Liver (tissue), 3 donors: ENCODE measurements at regions not wholly inside any gene's neighbourhood (a gene's known extent, or its start where the extent isn't known, plus 50 kb on each side); places are given as distances from the start of the nearest gene placed in this dataset.

ENCODE experiments used
- ATF3 ChIP-seq: IDR thresholded peaks from 2 replicates; pipeline ENCODE4 v1.6.1; 2016; ENCODE audit warnings: antibody characterized with exemption
- CTCF ChIP-seq: fragments of 150-350 bp; IDR thresholded peaks from 2 replicates; pipeline ENCODE4 v1.5.1; 2017; ENCODE audit warnings: improper control_type of control experiment, low read depth, low read length; ENCODE audit not compliant: missing input control
- FOXA1 ChIP-seq: IDR thresholded peaks from 2 replicates; pipeline ENCODE4 v1.6.1; 2016; ENCODE audit warnings: antibody characterized with exemption
- JUND ChIP-seq, 2 donors: IDR thresholded peaks; 2 replicates each; pipeline ENCODE4 v1.6.1; 2016; ENCODE audit warnings: antibody characterized with exemption in 2 of 2
- NR2F2 ChIP-seq: IDR thresholded peaks from 2 replicates; pipeline ENCODE4 v1.6.1; 2016; ENCODE audit warnings: antibody characterized with exemption
- REST ChIP-seq: IDR thresholded peaks from 2 replicates; pipeline ENCODE4 v1.6.1; 2016; ENCODE audit warnings: antibody characterized with exemption, mild to moderate bottlenecking
- SP1 ChIP-seq: IDR thresholded peaks from 2 replicates; pipeline ENCODE4 v1.6.1; 2018; ENCODE audit warnings: antibody characterized with exemption, mild to moderate bottlenecking
- YY1 ChIP-seq: IDR thresholded peaks from 2 replicates; pipeline ENCODE4 v1.6.1; 2016; ENCODE audit warnings: antibody characterized with exemption, mild to moderate bottlenecking
- ZBTB33 ChIP-seq: IDR thresholded peaks from 2 replicates; pipeline ENCODE4 v1.6.1; 2016; ENCODE audit warnings: antibody characterized with exemption
- donor health status: healthy.
- donor health status: healthy.

GRCh38 chr15:35299059-35299735 is 214.1 kb upstream of the NANOGP8 start:
- TF ChIP-seq ZBTB33 (no peak), CTCF (no peak), REST (no peak), NR2F2 (no peak), YY1 (no peak), JUND (IDR thresholded peaks at IDR 0.05) (no peak), FOXA1 (no peak), ATF3 (no peak), SP1 (no peak)
